NT2/D1 (cell line): ENCODE measurements at regions not wholly inside any gene's neighbourhood (a gene's known extent, or its start where the extent isn't known, plus 50 kb on each side); places are given as distances from the start of the nearest gene placed in this dataset.
"Not testable (repeated sequence)": the region's sequence is repeated elsewhere in the genome, so short reads cannot be mapped to it uniquely, and the experiment has no call there.

Experiments
- YY1 ChIP-seq: IDR thresholded peaks from 2 replicates; pipeline ENCODE4 v1.6.1; 2011; ENCODE audit not compliant: insufficient read length, insufficient read depth
- ZNF274 ChIP-seq: IDR thresholded peaks from 2 replicates; pipeline ENCODE4 v1.6.1; 2011; ENCODE audit warnings: mild to moderate bottlenecking, low read depth, low read length

GRCh38 chr9:34855016-34855415 is 103.1 kb upstream of the PHF24 start:
- TF ChIP-seq ZNF274, YY1: not testable (repeated sequence)
